HCT116 (cell line): ENCODE measurements at regions not wholly inside any gene's neighbourhood (a gene's known extent, or its start where the extent isn't known, plus 50 kb on each side); places are given as distances from the start of the nearest gene placed in this dataset.

Source experiments
- ATAC-seq: fragments of 200-7000 bp; cut with Tn5 transposase; 2 replicates; pipeline ENCODE4 v1.9.1; 2020; ENCODE audit warnings: mild to moderate bottlenecking, moderate library complexity
- BruUV-seq: library from RNA; stranded (reverse); fragments of 400-500 nt; replicated peaks from 2 replicates; lab custom pipeline; 2021; lab: Mats Ljungman, UMichigan
- CTCF ChIA-PET: fragments of 300-600 bp; sonication (Branson Sonifier 250); formaldehyde crosslinking; loops from one replicate; lab custom pipeline; 2021; ENCODE audit warnings: antibody characterized with exemption; lab: Charles Lee
- POLR2A ChIA-PET: fragments of 300-600, 350-600 bp; sonication (Branson Sonifier 250); formaldehyde crosslinking; loops from one replicate; lab custom pipeline; 2021; ENCODE audit warnings: antibody characterized with exemption; lab: Charles Lee
- RAD21 ChIA-PET, 2 experiments: fragments of 300-600 bp; sonication (Branson Sonifier 250); formaldehyde crosslinking; loops; one replicate each; lab custom pipeline; 2023; ENCODE audit warnings: low total read pairs in 2 of 2; ENCODE audit not compliant: uncharacterized antibody in 2 of 2, unreplicated experiment in 2 of 2, low non-redundant PET in 1 of 2; lab: Charles Lee
- DNase-seq: peaks from one replicate; pipeline ENCODE4 v3.0.0-alpha.2; 2010; ENCODE audit warnings: low read depth, low spot score
- H2AFZ ChIP-seq: fragments of 200-600 bp; shearing (Covaris generic), sonication (generic); 2 replicates; pipeline ENCODE4 v1.6.1; 2017; ENCODE audit warnings: low read depth, mixed run types, mixed read lengths, antibody characterized with exemption, low read length; ENCODE audit not compliant: poor library complexity, severe bottlenecking
- H3K27ac ChIP-seq: 2 replicates; pipeline ENCODE4 v1.5.1; 2012; ENCODE audit warnings: low read depth, low read length
- H3K27me3 ChIP-seq: fragments of 200-600 bp; sonication (generic); 2 replicates; pipeline ENCODE4 v1.6.1; 2016; ENCODE audit warnings: mixed run types, low read length, mixed read lengths; ENCODE audit not compliant: insufficient read depth
- H3K36me3 ChIP-seq, 2 experiments: fragments of 200-500 bp in 1 of 2; fragments of 200-600 bp in 1 of 2; sonication (Bioruptor generic) in 1 of 2; sonication (generic) in 1 of 2; 2 replicates each; pipeline versions ENCODE4 v1.5.1 to v1.6.1; 2014 to 2016; ENCODE audit warnings: low read length in 2 of 2, inconsistent platforms in 1 of 2, mixed read lengths in 1 of 2, mixed run types in 1 of 2; ENCODE audit not compliant: insufficient read depth in 2 of 2, control insufficient read depth in 1 of 2
- H3K4me1 ChIP-seq, 2 experiments: fragments of 200-600 bp in 1 of 2; sonication (generic) in 1 of 2; 2 replicates each; pipeline versions ENCODE4 v1.5.1 to v1.6.1; 2012 to 2017; ENCODE audit warnings: low read length in 2 of 2, inconsistent platforms in 1 of 2, mild to moderate bottlenecking in 1 of 2, mixed read lengths in 1 of 2, mixed run types in 1 of 2, moderate library complexity in 1 of 2; ENCODE audit not compliant: insufficient read depth in 2 of 2, control insufficient read depth in 1 of 2
- H3K4me2 ChIP-seq: fragments of 200-600 bp; sonication (generic); 2 replicates; pipeline ENCODE4 v1.6.1; 2017; ENCODE audit warnings: mixed run types, low read length, mixed read lengths
- H3K4me3 ChIP-seq, 2 experiments: fragments of 200-600 bp in 1 of 2; sonication (generic) in 1 of 2; replicated peaks in 1 of 2; 2 replicates each; pipeline ENCODE4 v1.5.1; 2011 to 2016; ENCODE audit warnings: low read length in 2 of 2, control low read depth in 1 of 2, low read depth in 1 of 2, mild to moderate bottlenecking in 1 of 2, mixed read lengths in 1 of 2, mixed run types in 1 of 2
- H3K79me2 ChIP-seq: fragments of 200-600 bp; sonication (generic); 2 replicates; pipeline ENCODE4 v1.6.1; 2017; ENCODE audit warnings: mild to moderate bottlenecking, mixed run types, low read length, moderate library complexity, mixed read lengths; ENCODE audit not compliant: insufficient read depth
- H3K9ac ChIP-seq: fragments of 200-600 bp; sonication (generic); 2 replicates; pipeline ENCODE4 v1.6.1; 2016; ENCODE audit warnings: low read length, mixed read lengths
- H3K9me2 ChIP-seq: fragments of 200-600 bp; sonication (generic), shearing (Covaris generic); 2 replicates; pipeline ENCODE4 v1.6.1; 2017; ENCODE audit warnings: mixed run types, mild to moderate bottlenecking, moderate library complexity; ENCODE audit not compliant: insufficient read depth
- H3K9me3 ChIP-seq, 2 experiments: fragments of 200-500 bp in 1 of 2; fragments of 200-600 bp in 1 of 2; sonication (Bioruptor generic) in 1 of 2; sonication (generic) in 1 of 2; 2 replicates each; pipeline ENCODE4 v1.6.1; 2014 to 2017; ENCODE audit warnings: low read length in 2 of 2, mixed read lengths in 2 of 2, inconsistent platforms in 1 of 2, low read depth in 1 of 2, mild to moderate bottlenecking in 1 of 2, mixed run types in 1 of 2, moderate library complexity in 1 of 2; ENCODE audit not compliant: control insufficient read depth in 1 of 2, insufficient read depth in 1 of 2
- H4K20me1 ChIP-seq: fragments of 200-600 bp; sonication (generic), shearing (Covaris generic); 2 replicates; pipeline ENCODE4 v1.6.1; 2017; ENCODE audit warnings: mixed run types, mild to moderate bottlenecking, moderate library complexity; ENCODE audit not compliant: insufficient read depth
- CBX3 ChIP-seq: IDR thresholded peaks from 2 replicates; pipeline ENCODE4 v1.6.1; 2012; ENCODE audit warnings: low read depth
- EGR1 ChIP-seq: IDR thresholded peaks from 2 replicates; pipeline ENCODE4 v1.6.1; 2012; ENCODE audit warnings: low read depth
- JUND ChIP-seq: IDR thresholded peaks from 2 replicates; pipeline ENCODE4 v1.6.1; 2012
- POLR2AphosphoS5 ChIP-seq: IDR thresholded peaks from 2 replicates; pipeline ENCODE4 v1.6.1; 2011; ENCODE audit warnings: mild to moderate bottlenecking, low read depth, low read length, moderate library complexity
- REST ChIP-seq: IDR thresholded peaks from 2 replicates; pipeline ENCODE4 v1.6.1; 2012; ENCODE audit warnings: low read depth
- SIN3A ChIP-seq: IDR thresholded peaks from 2 replicates; pipeline ENCODE4 v1.6.1; 2012; ENCODE audit warnings: low read depth
- SRF ChIP-seq: IDR thresholded peaks from 2 replicates; pipeline ENCODE4 v1.6.1; 2012; ENCODE audit warnings: low read depth
- TCF7L2 ChIP-seq: IDR thresholded peaks from 2 replicates; pipeline ENCODE4 v1.7.0; 2011; ENCODE audit warnings: borderline replicate concordance, inconsistent platforms; ENCODE audit not compliant: insufficient read depth, insufficient read length; ENCODE audit errors: extremely low read depth
- intact Hi-C: fragments of 100-400 bp; cut with micrococcal nuclease; formaldehyde crosslinking; loops from 2 replicates; pipeline ENCODE4 v1.10.0; 2022

- Histone ChIP-seq H3K79me2 (no peaks in the 10 kb centered on the region), H3K9me3 (no peaks in the 10 kb centered on the region), H3K4me2 (no peak overlapping the region), H3K9ac (no peak overlapping the region), H3K36me3 (no peaks in the 10 kb centered on the region), H3K27me3 (no peaks in the 10 kb centered on the region), H3K4me1 (peaks cover 0 to 4% of the 10 kb centered on the region in 2 experiments; a peak in 2 of 4 replicates), H4K20me1 (no peaks in the 10 kb centered on the region), H2AFZ (no peak overlapping the region), H3K27ac (no peak overlapping the region), H3K4me3 (no peak overlapping the region), H3K9me2 (no peaks in the 10 kb centered on the region; the same call in 1 of the 2 replicates)
- DNase-seq (no peak), ATAC-seq (no peak)
- TF ChIP-seq SIN3A = no peak
- TF ChIP-seq REST = no peak
- no peak for TF ChIP-seq SRF
- no peak for TF ChIP-seq TCF7L2
- no peak for TF ChIP-seq EGR1
- TF ChIP-seq JUND = no peak
- no peak for TF ChIP-seq POLR2AphosphoS5
- no peak for TF ChIP-seq CBX3
- RAD21 ChIA-PET = no interaction called here
- CTCF ChIA-PET = interaction anchor here (1.3 kb wide), 1 partner anchor 128 kb away, joined by 3 read pairs; no protein-coding TSS in a partner anchor
- POLR2A ChIA-PET = no interaction called here
- no TSS peak for BruUV-seq
- intact Hi-C loops = no loop called here
Observed at GRCh38 chr6:145009711-145010110, 724.6 kb downstream of the UTRN start.
